OCI-LY7 (cell line): ENCODE measurements at regions not wholly inside any gene's neighbourhood (a gene's known extent, or its start where the extent isn't known, plus 50 kb on each side); places are given as distances from the start of the nearest gene placed in this dataset.

ENCODE experiments used
- BruUV-seq: library from RNA; stranded (reverse); fragments of 400-500 nt; replicated peaks from 2 replicates; lab custom pipeline; 2021; lab: Mats Ljungman, UMichigan
- CTCF ChIA-PET: fragments of 300-600 bp; sonication (Branson Sonifier 250); formaldehyde crosslinking; loops from one replicate; lab custom pipeline; 2022; ENCODE audit warnings: antibody characterized with exemption; ENCODE audit not compliant: unreplicated experiment; lab: Charles Lee
- POLR2A ChIA-PET: fragments of 300-600 bp; sonication (Branson Sonifier 250); formaldehyde crosslinking; loops from one replicate; lab custom pipeline; 2022; ENCODE audit warnings: antibody characterized with exemption; lab: Charles Lee
- DNase-seq: peaks from one replicate; pipeline ENCODE4 v3.0.0-alpha.2; 2015; ENCODE audit warnings: low spot score
- H2AFZ ChIP-seq: fragments of 200-600 bp; sonication (generic), shearing (Covaris generic); 2 replicates; pipeline ENCODE4 v1.6.1; 2014; ENCODE audit warnings: mild to moderate bottlenecking, antibody characterized with exemption, low read length, moderate library complexity
- H3K27ac ChIP-seq: fragments of 200-600 bp; sonication (generic); 2 replicates; pipeline ENCODE4 v1.5.1; 2014; ENCODE audit warnings: mixed run types, low read depth, mild to moderate bottlenecking, moderate library complexity, low read length, inconsistent platforms; ENCODE audit not compliant: poor library complexity, severe bottlenecking
- H3K36me3 ChIP-seq: fragments of 200-600 bp; sonication (generic); 2 replicates; pipeline ENCODE4 v1.6.1; 2014; ENCODE audit warnings: mild to moderate bottlenecking, antibody characterized with exemption, low read length, moderate library complexity, mixed read lengths; ENCODE audit not compliant: insufficient read depth
- H3K4me1 ChIP-seq: fragments of 200-600 bp; sonication (generic); 2 replicates; pipeline ENCODE4 v1.5.1; 2014; ENCODE audit warnings: mild to moderate bottlenecking, low read length; ENCODE audit not compliant: insufficient read depth, poor library complexity, severe bottlenecking
- H3K4me2 ChIP-seq: fragments of 200-600 bp; sonication (generic); 2 replicates; pipeline ENCODE4 v1.6.1; 2014; ENCODE audit warnings: mild to moderate bottlenecking, low read length
- H3K4me3 ChIP-seq: fragments of 200-600 bp; sonication (generic); 2 replicates; pipeline ENCODE4 v1.5.1; 2014; ENCODE audit warnings: mild to moderate bottlenecking, low read depth, low read length; ENCODE audit not compliant: poor library complexity, severe bottlenecking
- H3K79me2 ChIP-seq: fragments of 200-600 bp; sonication (generic); 2 replicates; pipeline ENCODE4 v1.6.1; 2016; ENCODE audit warnings: low read depth, mild to moderate bottlenecking, low read length, moderate library complexity, mixed read lengths; ENCODE audit not compliant: insufficient read depth
- H3K9me2 ChIP-seq: fragments of 200-600 bp; sonication (generic); 2 replicates; pipeline ENCODE4 v1.6.1; 2016; ENCODE audit warnings: mild to moderate bottlenecking, low read length, mixed read lengths; ENCODE audit not compliant: insufficient read depth
- H3K9me3 ChIP-seq: fragments of 200-600 bp; sonication (generic); 2 replicates; pipeline ENCODE4 v1.6.1; 2014; ENCODE audit warnings: mild to moderate bottlenecking, mixed run types, low read length, mixed read lengths
- H4K20me1 ChIP-seq: fragments of 200-600 bp; sonication (generic); 2 replicates; pipeline ENCODE4 v1.6.1; 2014; ENCODE audit warnings: mild to moderate bottlenecking, antibody characterized with exemption, low read length, moderate library complexity, mixed read lengths; ENCODE audit not compliant: insufficient read depth
- EZH2phosphoT487 ChIP-seq: fragments of 200-600 bp; sonication (generic); IDR thresholded peaks from 2 replicates; pipeline ENCODE4 v1.6.1; 2018; ENCODE audit warnings: low read depth, borderline replicate concordance, mild to moderate bottlenecking, mixed run types, antibody characterized with exemption, low read length, moderate library complexity, mixed read lengths
- intact Hi-C: fragments of 100-400 bp; cut with micrococcal nuclease; formaldehyde crosslinking; loops from one replicate; pipeline ENCODE4 v1.10.0; 2022; ENCODE audit not compliant: unreplicated experiment
- TF ChIP-seq, protein P1 (sequence below): fragments of 200-600 bp; sonication (generic); conservative IDR thresholded peaks from 2 replicates; pipeline ENCODE4 v1.5.1; 2014; ENCODE audit warnings: mild to moderate bottlenecking, antibody characterized with exemption, low read length, moderate library complexity, mixed read lengths

DNA sequence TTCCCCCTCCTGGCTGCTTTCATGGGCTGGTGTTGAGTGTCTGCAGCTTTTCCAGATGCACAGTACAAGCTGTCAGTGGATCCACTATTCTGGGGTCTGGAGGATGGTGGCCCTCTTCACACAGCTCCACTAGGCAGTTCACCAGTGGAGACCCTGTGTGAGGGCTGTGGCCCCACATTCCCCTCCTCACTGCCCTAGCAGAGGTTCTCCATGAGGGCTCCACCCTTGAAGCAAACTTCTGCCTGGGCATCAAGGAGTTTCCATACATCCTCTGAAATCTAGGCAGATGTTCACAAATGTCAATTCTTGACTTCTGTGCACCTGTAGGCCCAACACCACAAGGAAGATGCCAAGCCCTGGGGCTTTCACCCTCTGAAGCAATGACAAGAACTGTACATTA, 1386.2 kb upstream of the ACVR2A start:
- no TSS peak for BruUV-seq

DNA sequence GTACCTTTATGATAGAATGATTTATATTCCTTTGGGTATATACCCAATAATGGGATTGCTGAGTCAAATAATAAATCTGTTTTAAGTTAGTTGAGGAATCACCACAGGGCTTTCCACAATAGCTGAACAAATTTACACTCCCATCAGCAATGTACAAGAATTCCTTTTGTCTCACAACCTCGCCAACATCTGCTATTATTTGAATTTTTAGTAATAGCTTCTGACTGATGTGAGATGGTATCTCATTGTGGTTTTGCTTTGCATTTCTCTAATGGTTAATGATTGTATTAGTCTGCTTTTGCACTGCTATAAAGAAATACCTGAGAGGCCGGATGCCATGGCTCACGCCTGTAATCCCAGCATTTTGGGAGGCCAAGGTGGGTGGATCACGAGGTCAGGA, 1387.6 kb upstream of the ACVR2A start:
- Histone ChIP-seq H3K9me2 (no peaks in the 10 kb centered on the region), H3K9me3 (no peaks in the 10 kb centered on the region), H4K20me1 (no peaks in the 10 kb centered on the region), H3K79me2 (no peaks in the 10 kb centered on the region), H2AFZ (no peak overlapping the region), H3K4me3 (no peak overlapping the region), H3K4me2 (no peak overlapping the region), H3K4me1 (no peaks in the 10 kb centered on the region), H3K27ac (no peak overlapping the region), H3K36me3 (no peaks in the 10 kb centered on the region)
- ChIA-PET CTCF (no interaction called here), POLR2A (interaction anchor here (0.6 kb wide), 1 partner anchor 99 kb away, joined by 3 read pairs; no protein-coding TSS in a partner anchor)
- no peak for DNase-seq
- TF ChIP-seq, protein P1, sequence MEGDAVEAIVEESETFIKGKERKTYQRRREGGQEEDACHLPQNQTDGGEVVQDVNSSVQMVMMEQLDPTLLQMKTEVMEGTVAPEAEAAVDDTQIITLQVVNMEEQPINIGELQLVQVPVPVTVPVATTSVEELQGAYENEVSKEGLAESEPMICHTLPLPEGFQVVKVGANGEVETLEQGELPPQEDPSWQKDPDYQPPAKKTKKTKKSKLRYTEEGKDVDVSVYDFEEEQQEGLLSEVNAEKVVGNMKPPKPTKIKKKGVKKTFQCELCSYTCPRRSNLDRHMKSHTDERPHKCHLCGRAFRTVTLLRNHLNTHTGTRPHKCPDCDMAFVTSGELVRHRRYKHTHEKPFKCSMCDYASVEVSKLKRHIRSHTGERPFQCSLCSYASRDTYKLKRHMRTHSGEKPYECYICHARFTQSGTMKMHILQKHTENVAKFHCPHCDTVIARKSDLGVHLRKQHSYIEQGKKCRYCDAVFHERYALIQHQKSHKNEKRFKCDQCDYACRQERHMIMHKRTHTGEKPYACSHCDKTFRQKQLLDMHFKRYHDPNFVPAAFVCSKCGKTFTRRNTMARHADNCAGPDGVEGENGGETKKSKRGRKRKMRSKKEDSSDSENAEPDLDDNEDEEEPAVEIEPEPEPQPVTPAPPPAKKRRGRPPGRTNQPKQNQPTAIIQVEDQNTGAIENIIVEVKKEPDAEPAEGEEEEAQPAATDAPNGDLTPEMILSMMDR: no peak
- TF ChIP-seq EZH2phosphoT487: no peak
- no TSS peak for BruUV-seq
- intact Hi-C loops: no loop called here

More for the DNA sequence above, 1386.2 kb upstream of the ACVR2A start:
- intact Hi-C loops: no loop called here
- DNase-seq: no peak
- Histone ChIP-seq H3K4me1 (no peaks in the 10 kb centered on the region), H3K9me3 (no peaks in the 10 kb centered on the region), H2AFZ (no peak overlapping the region), H3K79me2 (no peaks in the 10 kb centered on the region), H4K20me1 (no peaks in the 10 kb centered on the region), H3K4me2 (no peak overlapping the region), H3K9me2 (no peaks in the 10 kb centered on the region), H3K27ac (no peak overlapping the region), H3K4me3 (no peak overlapping the region), H3K36me3 (no peaks in the 10 kb centered on the region)
- ChIA-PET CTCF (no interaction called here), POLR2A (no interaction called here)
- TF ChIP-seq EZH2phosphoT487: no peak

DNA sequence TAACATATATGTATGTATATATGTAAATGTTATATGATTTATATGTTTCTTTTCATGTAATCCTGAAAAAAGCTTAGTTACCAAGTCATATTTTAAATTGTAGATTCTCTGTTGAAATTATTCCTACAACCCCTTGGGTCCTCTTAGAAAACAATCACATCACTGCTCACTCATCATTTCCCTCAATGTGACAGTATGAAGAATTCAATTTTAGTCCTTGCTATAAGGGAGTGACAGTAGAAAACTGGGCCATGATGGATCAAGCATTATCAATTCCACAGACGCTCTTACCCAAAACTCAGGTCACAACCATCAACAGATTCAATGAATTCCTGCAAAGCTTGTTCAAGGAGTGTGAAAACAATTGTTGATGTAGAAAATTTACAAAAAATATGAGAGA, 1389.5 kb upstream of the ACVR2A start:
- Histone ChIP-seq H3K4me2 (no peak overlapping the region), H3K4me3 (no peak overlapping the region), H2AFZ (no peak overlapping the region), H3K9me3 (no peaks in the 10 kb centered on the region), H3K9me2 (no peaks in the 10 kb centered on the region), H4K20me1 (no peaks in the 10 kb centered on the region), H3K4me1 (no peaks in the 10 kb centered on the region), H3K27ac (no peak overlapping the region), H3K36me3 (no peaks in the 10 kb centered on the region), H3K79me2 (no peaks in the 10 kb centered on the region)
- no TSS peak for BruUV-seq
- ChIA-PET CTCF (no interaction called here), POLR2A (no interaction called here)
- DNase-seq: no peak
- TF ChIP-seq, protein P1: no peak
- no peak for TF ChIP-seq EZH2phosphoT487
- intact Hi-C loops: no loop called here
